Tibial artery (tissue), 4 donors: ENCODE measurements at regions not wholly inside any gene's neighbourhood (a gene's known extent, or its start where the extent isn't known, plus 50 kb on each side); places are given as distances from the start of the nearest gene placed in this dataset.

Experiments
- DNase-seq, 2 donors: peaks; one replicate each; pipeline ENCODE4 v3.0.0-alpha.2; 2019
- H3K27ac ChIP-seq, 2 donors: fragments of 200-600 bp; sonication (generic) in 1 of 2; 1 replicate in 1 of 2; 2 replicates in 1 of 2; pipeline ENCODE4 v1.5.1; 2018 to 2019; ENCODE audit warnings: mild to moderate bottlenecking in 1 of 2
- H3K27me3 ChIP-seq, 2 donors: fragments of 200-600 bp; sonication (generic) in 1 of 2; one replicate each; pipeline versions ENCODE4 v1.5.1 to v1.6.0; 2016 to 2019
- H3K36me3 ChIP-seq, 3 donors: fragments of 200-600 bp; sonication (generic) in 2 of 3; one replicate each; pipeline ENCODE4 v1.5.1; 2016 to 2019; ENCODE audit warnings: mild to moderate bottlenecking in 2 of 3
- H3K4me1 ChIP-seq, 4 donors: fragments of 200-600 bp; sonication (generic) in 2 of 4; 1 replicate in 3 of 4; 2 replicates in 1 of 4; pipeline ENCODE4 v1.5.1; 2016 to 2019
- H3K4me3 ChIP-seq, 2 donors: fragments of 200-600 bp; sonication (generic) in 1 of 2; 1 replicate in 1 of 2; 2 replicates in 1 of 2; pipeline ENCODE4 v1.5.1; 2018 to 2019; ENCODE audit warnings: mild to moderate bottlenecking in 2 of 2
- H3K9me3 ChIP-seq, 3 donors: fragments of 200-600 bp; sonication (generic) in 1 of 3; one replicate each; pipeline ENCODE4 v1.5.1; 2016 to 2019
- CTCF ChIP-seq, 2 experiments: fragments of 200-600 bp in 1 of 2; fragments of 450-650 bp in 1 of 2; IDR thresholded peaks; one replicate each; pipeline ENCODE4 v1.5.1; 2017 to 2019; ENCODE audit warnings: antibody characterized with exemption in 2 of 2, mild to moderate bottlenecking in 1 of 2, moderate library complexity in 1 of 2
- intact Hi-C: fragments of 100-400 bp; cut with DNase I; formaldehyde crosslinking; loops from one replicate; pipeline ENCODE4 v1.15.0; 2023; ENCODE audit warnings: low total_unique reads

- TF ChIP-seq CTCF (IDR thresholded peaks at IDR 0.05) = no peak
- no peak overlapping the region for H3K27ac ChIP-seq
- H3K4me3 ChIP-seq = no peak overlapping the region
- H3K4me1 ChIP-seq = no peaks in the 10 kb centered on the region
- H3K9me3 ChIP-seq = no peaks in the 10 kb centered on the region
- no peaks in the 10 kb centered on the region for H3K36me3 ChIP-seq
- DNase-seq = no peak
- no peaks in the 10 kb centered on the region for H3K27me3 ChIP-seq
- intact Hi-C loops = no loop called here
Measured at GRCh38 chr11:92130421-92130831, 94.2 kb upstream of the FAT3 start.

GRCh38 chr11:92129811-92130210 lies 94.8 kb upstream of the FAT3 start:
- Histone ChIP-seq H3K27ac (no peak overlapping the region), H3K4me3 (no peak overlapping the region), H3K9me3 (no peaks in the 10 kb centered on the region), H3K36me3 (no peaks in the 10 kb centered on the region), H3K4me1 (no peaks in the 10 kb centered on the region), H3K27me3 (no peaks in the 10 kb centered on the region)
- no peak for TF ChIP-seq CTCF (IDR thresholded peaks at IDR 0.05)
- intact Hi-C loops = no loop called here
- no peak for DNase-seq

GRCh38 chr11:92128026-92128425 lies 96.6 kb upstream of the FAT3 start:
- H3K36me3 ChIP-seq = no peaks in the 10 kb centered on the region
- no peaks in the 10 kb centered on the region for H3K9me3 ChIP-seq
- no peaks in the 10 kb centered on the region for H3K27me3 ChIP-seq
- no peak for DNase-seq
- no peaks in the 10 kb centered on the region for H3K4me1 ChIP-seq
- no peak for TF ChIP-seq CTCF (IDR thresholded peaks at IDR 0.05)
- H3K4me3 ChIP-seq = no peak overlapping the region
- intact Hi-C loops = no loop called here
- no peak overlapping the region for H3K27ac ChIP-seq

- intact Hi-C loops = no loop called here
- Histone ChIP-seq H3K4me1 (no peaks in the 10 kb centered on the region), H3K4me3 (no peak overlapping the region), H3K9me3 (peaks cover 0 to 4% (median under 1%) of the 10 kb centered on the region in 3 donors), H3K27ac (no peak overlapping the region), H3K27me3 (no peaks in the 10 kb centered on the region), H3K36me3 (no peaks in the 10 kb centered on the region)
- no peak for DNase-seq
- TF ChIP-seq CTCF (IDR thresholded peaks at IDR 0.05) = no peak
Measured at GRCh38 chr11:92125321-92125720, 99.3 kb upstream of the FAT3 start.

GRCh38 chr11:92123540-92123939 lies 101.1 kb upstream of the FAT3 start:
- intact Hi-C loops = no loop called here
- Histone ChIP-seq H3K27me3 (no peaks in the 10 kb centered on the region), H3K27ac (no peak overlapping the region), H3K9me3 (peaks cover 0 to 14% (median 10%) of the 10 kb centered on the region in 3 donors), H3K4me1 (no peaks in the 10 kb centered on the region), H3K36me3 (no peaks in the 10 kb centered on the region), H3K4me3 (no peak overlapping the region)
- no peak for TF ChIP-seq CTCF (IDR thresholded peaks at IDR 0.05)
- DNase-seq = no peak

GRCh38 chr11:92122561-92122960 lies 102.1 kb upstream of the FAT3 start:
- no peaks in the 10 kb centered on the region for H3K4me1 ChIP-seq
- intact Hi-C loops = no loop called here
- H3K27ac ChIP-seq = no peak overlapping the region
- TF ChIP-seq CTCF (IDR thresholded peaks at IDR 0.05) = no peak
- no peaks in the 10 kb centered on the region for H3K36me3 ChIP-seq
- no peak overlapping the region for H3K4me3 ChIP-seq
- DNase-seq = no peak
- H3K27me3 ChIP-seq = no peaks in the 10 kb centered on the region
- H3K9me3 ChIP-seq = peaks cover 0 to 14% (median 10%) of the 10 kb centered on the region in 3 donors
